ENCODE measurements at regions not wholly inside any gene's neighbourhood (a gene's known extent, or its start where the extent isn't known, plus 50 kb on each side); places are given as distances from the start of the nearest gene placed in this dataset.
A peak's percentile ranks its signal among the peaks of the same experiment; 100 is the strongest.

DNA sequence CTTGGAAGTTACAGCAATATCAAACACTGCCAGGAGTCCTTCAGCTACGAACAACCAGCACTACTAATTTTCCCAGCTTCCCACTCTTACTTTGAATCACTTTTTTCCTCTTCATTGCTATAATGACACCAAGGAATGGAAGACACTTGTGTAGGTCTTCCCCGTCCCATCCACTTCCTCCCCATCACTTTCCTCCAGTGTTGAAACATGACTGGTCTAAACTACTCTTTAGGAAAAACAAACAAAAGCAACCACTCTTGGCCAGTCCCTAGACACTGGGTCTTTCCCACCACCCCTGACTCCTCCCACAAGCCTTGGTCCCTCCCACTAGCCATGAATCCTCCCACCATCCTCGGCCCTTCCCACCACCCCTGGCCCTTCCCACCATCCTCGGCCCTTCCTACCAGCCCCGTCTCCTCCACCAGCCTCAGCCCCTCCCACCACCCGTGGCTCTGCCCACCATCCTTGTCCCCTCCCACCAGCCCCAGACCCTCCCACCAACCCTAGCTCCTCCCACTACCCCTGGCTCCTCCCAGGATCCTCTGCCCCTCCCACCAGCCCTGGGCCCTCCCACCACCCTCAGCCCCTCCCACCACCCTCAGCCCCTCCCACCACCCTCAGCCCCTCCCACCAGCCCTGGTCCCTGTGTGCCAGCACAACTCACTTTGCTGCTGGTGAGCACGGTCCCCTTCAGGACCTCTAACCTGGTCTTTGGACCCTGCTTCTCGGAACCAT is 68.5 kb downstream of the CXCL12 start:
- Histone ChIP-seq H2BK12ac (ENCODE audit: low read depth, low read length) (no peak overlapping the region), H3K27ac (ENCODE audit: low read depth, low read length) (no peak overlapping the region), H3K9ac (replicated peaks in 1 of 4; ENCODE audit: extremely low read depth in 1 of 4, low read depth in 3 of 4, low read length in 3 of 4) (no peak overlapping the region), H3K4me3 (ENCODE audit: extremely low read depth in 1 of 4, insufficient read depth in 2 of 4, low read depth in 3 of 4, low read length in 4 of 4) (no peak overlapping the region), H3K4ac (replicated peaks; ENCODE audit: insufficient read length, low read depth, low read length) (no peak overlapping the region), H2BK15ac (ENCODE audit: low read length) (no peak overlapping the region), H4K8ac (ENCODE audit: extremely low read depth, insufficient read depth, low read length) (peak overlapping the region; percentile 94; the same call in 1 of the 2 replicates), H2AFZ (ENCODE audit: low read length) (no peak overlapping the region), H3K23me2 (ENCODE audit: low read depth, low read length) (no peaks in the 10 kb centered on the region), H4K5ac (ENCODE audit: insufficient read length, low read depth, low read length) (no peak overlapping the region), H3K9me3 (ENCODE audit: insufficient read depth in 2 of 2, low read depth in 1 of 2, low read length in 1 of 2) (no peaks in the 10 kb centered on the region), H3K23ac (ENCODE audit: insufficient read length) (no peak overlapping the region), H3K18ac (ENCODE audit: extremely low read depth, low read length) (no peak overlapping the region), H2BK5ac (ENCODE audit: low read depth, low read length) (no peak overlapping the region), H4K91ac (replicated peaks; ENCODE audit: insufficient read length, low read length) (peak overlapping the region; percentile 75), H3K79me1 (ENCODE audit: low read depth, low read length) (no peaks in the 10 kb centered on the region), H4K20me1 (replicated peaks in 1 of 2; ENCODE audit: control insufficient read depth in 1 of 2, insufficient read depth in 2 of 2, low read length in 2 of 2) (no peaks in the 10 kb centered on the region), H3K4me1 (replicated peaks in 1 of 4; ENCODE audit: control insufficient read depth in 3 of 4, insufficient read depth in 4 of 4, low read length in 3 of 4) (peaks cover 0 to 3% (median 1%) of the 10 kb centered on the region in 4 experiments; a peak in 4 of 7 replicates), H2AK5ac (ENCODE audit: low read depth, low read length) (no peak overlapping the region), H3K27me3 (replicated peaks in 1 of 4; ENCODE audit: control insufficient read depth in 3 of 4, extremely low read depth in 1 of 4, insufficient read depth in 3 of 4, low read length in 3 of 4) (peaks cover 0 to 10% (median 7%) of the 10 kb centered on the region in 4 experiments; a peak in 5 of 7 replicates), H3K14ac (ENCODE audit: insufficient read length) (no peak overlapping the region), H3K4me2 (ENCODE audit: insufficient read depth in 1 of 2, low read depth in 2 of 2, low read length in 2 of 2) (peak overlapping the region in 1 of 2 experiments; percentile 48; a peak in 2 of 4 replicates), H3K56ac (replicated peaks; ENCODE audit: insufficient read length, low read depth, low read length) (no peak overlapping the region), H2BK120ac (replicated peaks; ENCODE audit: low read depth, low read length) (no peak overlapping the region), H3K36me3 (ENCODE audit: control insufficient read depth in 2 of 4, insufficient read depth in 4 of 4, low read length in 3 of 4) (no peaks in the 10 kb centered on the region), H3K79me2 (ENCODE audit: control insufficient read depth in 1 of 2, insufficient read depth in 2 of 2, low read length in 2 of 2) (no peaks in the 10 kb centered on the region), H2BK20ac (ENCODE audit: low read length) (no peak overlapping the region)
- CTCF ChIA-PET (ENCODE audit: partially characterized antibody) = interaction anchor here (0.6 to 2.2 kb wide), 8 partner anchors 10 to 84 kb away, joined by 3 to 9 read pairs (median 3); no protein-coding TSS in a partner anchor
- POLR2A ChIA-PET (ENCODE audit: partially characterized antibody) = interaction anchor here (1.0 to 1.7 kb wide), 3 partner anchors 54 to 633 kb away, joined by 3 to 5 read pairs (median 3); no protein-coding TSS in a partner anchor
- 87% methylated on average over 4 of the region's 8 CpGs; no CpG with 5 or more reads in 1 of the 2 experiments for WGBS, 2 experiments (ENCODE audit: extremely low coverage in 1 of 2, insufficient coverage in 1 of 2, insufficient read length in 1 of 2, insufficient replicate concordance in 2 of 2, low coverage in 1 of 2, low lambda C conversion rate in 2 of 2, missing lambda C conversion rate in 1 of 2)
- DNase-seq (ENCODE audit: low read depth in 1 of 2, low spot score in 2 of 2) = peak; percentile 53 to 74
- FAIRE-seq = peak; percentile 19
- TF ChIP-seq SUZ12 (IDR thresholded peaks at IDR 0.05; ENCODE audit: low read length) (no peak), GTF2F1 (IDR thresholded peaks at IDR 0.05; ENCODE audit: borderline replicate concordance, low read depth, low read length) (no peak), CHD2 (IDR thresholded peaks at IDR 0.05; ENCODE audit: low read length) (no peak), POLR2AphosphoS5 (IDR thresholded peaks at IDR 0.05; ENCODE audit: low read depth, low read length) (no peak)

Measured in H1 (cell line).